Ramos (cell line): ENCODE measurements at regions not wholly inside any gene's neighbourhood (a gene's known extent, or its start where the extent isn't known, plus 50 kb on each side); places are given as distances from the start of the nearest gene placed in this dataset.

Experiments
- in situ Hi-C: fragments of 300-500 bp; cut with MboI; formaldehyde crosslinking; loops from one replicate; pipeline ENCODE4 v1.14.3; 2022; ENCODE audit warnings: low sequenced_read_pairs; ENCODE audit not compliant: unreplicated experiment

- in situ Hi-C loops, result no loop called here
Measured at GRCh38 chr2:7966032-7966431, 715.8 kb upstream of the ID2 start.

GRCh38 chr2:7967707-7968405 lies 714.0 kb upstream of the ID2 start:
- in situ Hi-C loops, result no loop called here

- in situ Hi-C loops, result no loop called here
Measured at GRCh38 chr2:7969756-7970515, 711.9 kb upstream of the ID2 start.

- in situ Hi-C loops, result no loop called here
Measured at GRCh38 chr2:7971248-7971647, 710.6 kb upstream of the ID2 start.

GRCh38 chr2:7971841-7972240 lies 710.0 kb upstream of the ID2 start:
- in situ Hi-C loops, result no loop called here

GRCh38 chr2:7972670-7973069 lies 709.2 kb upstream of the ID2 start:
- in situ Hi-C loops, result no loop called here

- in situ Hi-C loops, result no loop called here
Measured at GRCh38 chr2:7973801-7974480, 707.9 kb upstream of the ID2 start.

GRCh38 chr2:7974936-7975335 lies 706.9 kb upstream of the ID2 start:
- in situ Hi-C loops, result no loop called here

GRCh38 chr2:7976206-7976605 lies 705.6 kb upstream of the ID2 start:
- in situ Hi-C loops, result no loop called here

GRCh38 chr2:7977981-7978380 lies 703.9 kb upstream of the ID2 start:
- in situ Hi-C loops, result no loop called here

GRCh38 chr2:7982054-7982453 lies 699.8 kb upstream of the ID2 start:
- in situ Hi-C loops, result no loop called here

GRCh38 chr2:7983451-7983850 lies 698.4 kb upstream of the ID2 start:
- in situ Hi-C loops, result no loop called here

GRCh38 chr2:7983912-7984311 lies 697.9 kb upstream of the ID2 start:
- in situ Hi-C loops, result no loop called here

GRCh38 chr2:7984693-7985353 lies 697.0 kb upstream of the ID2 start:
- in situ Hi-C loops, result no loop called here

GRCh38 chr2:7986431-7986830 lies 695.4 kb upstream of the ID2 start:
- in situ Hi-C loops, result no loop called here

- in situ Hi-C loops, result no loop called here
Measured at GRCh38 chr2:7987992-7988391, 693.9 kb upstream of the ID2 start.

GRCh38 chr2:7988440-7988839 lies 693.4 kb upstream of the ID2 start:
- in situ Hi-C loops, result no loop called here

GRCh38 chr2:7989823-7990222 lies 692.0 kb upstream of the ID2 start:
- in situ Hi-C loops, result no loop called here

GRCh38 chr2:7992612-7993602 lies 688.9 kb upstream of the ID2 start:
- in situ Hi-C loops, result no loop called here
